NCI-H510A treated with DMSO at 0.1 percent for 48 hours (cell line): ENCODE measurements at regions not wholly inside any gene's neighbourhood (a gene's known extent, or its start where the extent isn't known, plus 50 kb on each side); places are given as distances from the start of the nearest gene placed in this dataset.
"Not testable (repeated sequence)": the region's sequence is repeated elsewhere in the genome, so short reads cannot be mapped to it uniquely, and the experiment has no call there.

Experiments
- DNase-seq: peaks from one replicate; lab custom pipeline; 2025; lab: John Stamatoyannopoulos, UW

DNA sequence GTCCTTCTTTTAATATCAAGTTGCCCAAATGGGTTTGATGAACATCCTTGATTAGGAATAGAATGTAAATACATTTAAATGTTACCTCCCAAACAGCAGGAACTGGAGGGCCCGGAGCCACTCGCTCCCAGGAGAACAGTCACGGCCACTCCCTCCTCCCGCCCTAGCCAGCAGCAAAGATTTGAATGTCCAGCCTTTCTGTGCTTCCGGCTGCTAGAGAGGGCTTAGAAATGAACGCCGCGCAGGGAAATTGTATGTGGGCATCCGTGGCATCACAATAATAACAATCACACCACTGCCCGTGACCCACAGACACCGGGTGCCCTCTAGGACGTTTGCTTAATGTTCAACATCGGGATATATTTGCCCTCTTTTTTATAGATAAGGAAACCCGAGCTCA lies 164.9 kb upstream of the SALL3 start:
- DNase-seq: peak; percentile 50

- no peak for DNase-seq
These were observed 163.5 kb upstream of the SALL3 start for GRCh38 chr18:78816114-78816513.

DNA sequence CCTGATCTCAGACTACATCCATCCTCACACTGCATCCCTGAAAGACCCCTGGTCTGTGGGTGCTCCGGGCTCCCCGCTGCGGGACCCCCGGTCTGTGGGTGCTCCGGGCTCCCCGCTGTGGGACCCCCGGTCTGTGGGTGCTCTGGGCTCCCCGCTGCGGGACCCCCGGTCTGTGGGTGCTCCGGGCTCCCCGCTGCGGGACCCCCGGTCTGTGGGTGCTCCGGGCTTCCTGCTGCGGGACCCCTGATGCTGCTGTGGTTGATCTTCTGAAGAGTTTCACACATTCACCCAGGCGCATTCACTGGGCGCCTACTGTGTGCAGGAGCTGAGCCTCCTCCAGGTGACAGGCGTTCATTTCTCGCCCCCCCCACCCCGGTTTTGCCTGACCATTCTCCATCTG lies 162.7 kb upstream of the SALL3 start:
- no peak for DNase-seq

GRCh38 chr18:78818495-78818894 lies 161.1 kb upstream of the SALL3 start:
- DNase-seq: no peak

- no peak for DNase-seq
These were observed 160.7 kb upstream of the SALL3 start for GRCh38 chr18:78818961-78819360.

DNA sequence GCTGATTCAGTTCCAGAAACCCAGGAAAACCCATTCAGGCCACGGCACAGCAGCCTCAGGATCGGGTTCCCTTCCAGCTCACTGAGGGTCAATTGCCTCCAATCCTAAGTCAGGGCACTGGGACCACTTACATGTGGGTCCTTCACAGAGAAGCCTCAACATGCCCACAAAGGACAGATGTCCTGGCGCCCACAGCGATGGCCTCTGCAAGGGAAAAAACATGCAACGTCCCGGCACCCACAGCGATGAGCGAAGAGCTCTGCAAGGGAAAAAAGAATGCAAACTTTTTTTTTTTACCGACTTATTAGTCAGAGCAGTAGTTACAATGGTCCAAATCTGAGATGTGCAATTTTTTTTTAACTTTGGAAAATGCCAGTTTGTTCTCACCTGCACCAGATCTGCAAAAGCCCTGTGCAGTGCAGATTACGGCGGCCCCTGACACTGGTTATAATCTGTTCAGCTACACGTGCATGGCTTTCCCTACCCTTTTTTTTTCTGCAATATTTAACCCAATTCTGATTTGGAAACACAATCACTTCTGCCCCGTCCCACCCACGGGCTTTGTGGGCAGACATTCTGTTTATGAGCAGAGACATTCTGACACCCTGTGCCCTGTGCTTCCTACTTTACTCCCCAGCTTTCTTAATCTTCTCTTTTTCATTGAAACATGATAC lies 159.3 kb upstream of the SALL3 start:
- DNase-seq: no peak

DNA sequence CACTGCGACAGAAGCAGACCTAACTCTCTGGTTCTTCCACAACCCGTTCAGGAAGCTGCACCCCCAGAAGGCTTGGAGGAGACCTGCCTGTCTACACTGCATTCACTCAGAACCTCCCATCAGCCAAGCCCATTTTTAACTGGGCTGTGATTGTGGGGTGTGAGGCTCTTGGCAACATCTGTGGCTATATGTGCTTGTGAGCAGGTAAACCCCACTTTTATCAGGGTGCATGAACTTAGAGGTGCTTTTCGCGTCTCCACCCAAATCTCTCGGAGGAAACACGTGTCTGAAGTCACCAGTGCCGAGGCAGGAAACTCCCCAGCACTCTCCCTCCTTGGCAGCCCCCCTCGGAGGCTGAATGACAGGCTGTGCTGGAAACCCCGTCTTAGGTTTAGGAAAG lies 158.2 kb upstream of the SALL3 start:
- no peak for DNase-seq

DNA sequence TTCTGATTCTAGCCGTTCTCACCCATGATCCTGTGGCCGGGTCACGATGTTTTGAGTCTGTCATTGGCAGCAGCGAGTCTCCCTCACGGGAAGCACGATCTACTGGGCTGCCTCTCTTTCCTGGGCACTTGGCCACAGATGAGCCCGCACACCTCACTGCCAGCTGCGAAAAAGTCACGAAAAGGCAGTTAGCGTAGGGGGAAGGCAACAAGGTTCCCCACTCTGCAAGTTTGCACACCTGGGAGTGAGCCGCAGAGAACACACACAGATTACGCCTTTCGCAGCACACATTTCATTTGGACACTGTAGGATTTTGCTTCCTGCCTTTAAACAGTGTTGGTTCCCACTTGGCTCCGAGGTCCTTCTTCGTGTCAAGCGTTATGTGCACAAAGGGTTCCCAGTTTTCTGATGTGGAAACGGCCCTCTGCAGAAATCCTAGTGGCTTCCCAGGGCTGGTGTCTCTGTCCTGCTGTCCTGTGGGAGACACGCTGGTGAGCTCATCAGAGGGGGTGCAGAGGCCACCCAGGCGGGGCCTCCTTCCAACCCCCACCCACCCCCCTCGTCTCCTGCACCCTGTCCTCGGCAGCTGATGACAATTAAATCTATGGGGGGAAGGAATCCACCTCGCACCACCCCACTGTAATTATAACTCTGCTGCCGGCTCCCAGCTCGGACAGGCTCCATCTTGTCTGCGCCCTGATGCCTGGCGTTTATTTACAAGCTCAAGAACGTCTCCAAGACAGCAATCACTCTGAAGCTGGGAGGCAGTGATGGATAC lies 157.3 kb upstream of the SALL3 start:
- no peak for DNase-seq

DNA sequence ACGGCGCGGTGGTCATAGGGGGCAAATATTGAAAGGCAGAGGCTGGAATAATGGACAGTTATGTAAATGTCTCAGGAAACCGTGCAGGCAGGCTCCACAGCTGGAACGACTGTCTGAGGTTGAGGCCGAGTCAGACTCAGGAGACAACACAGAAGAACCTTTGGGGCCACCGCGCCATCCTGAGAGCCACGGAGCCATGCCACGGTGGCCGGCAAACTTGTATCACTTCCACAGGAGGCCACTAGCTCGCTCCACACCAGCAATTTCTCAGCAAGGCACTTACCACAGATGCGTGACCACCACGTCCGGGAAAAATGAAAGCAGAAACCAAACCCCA lies 156.7 kb upstream of the SALL3 start:
- no peak for DNase-seq

- DNase-seq: no peak
These were observed 154.4 kb upstream of the SALL3 start for GRCh38 chr18:78825168-78825567.

- no peak for DNase-seq
These were observed 153.0 kb upstream of the SALL3 start for GRCh38 chr18:78826631-78827030.

- DNase-seq: no peak
These were observed 152.5 kb upstream of the SALL3 start for GRCh38 chr18:78827141-78827540.

DNA sequence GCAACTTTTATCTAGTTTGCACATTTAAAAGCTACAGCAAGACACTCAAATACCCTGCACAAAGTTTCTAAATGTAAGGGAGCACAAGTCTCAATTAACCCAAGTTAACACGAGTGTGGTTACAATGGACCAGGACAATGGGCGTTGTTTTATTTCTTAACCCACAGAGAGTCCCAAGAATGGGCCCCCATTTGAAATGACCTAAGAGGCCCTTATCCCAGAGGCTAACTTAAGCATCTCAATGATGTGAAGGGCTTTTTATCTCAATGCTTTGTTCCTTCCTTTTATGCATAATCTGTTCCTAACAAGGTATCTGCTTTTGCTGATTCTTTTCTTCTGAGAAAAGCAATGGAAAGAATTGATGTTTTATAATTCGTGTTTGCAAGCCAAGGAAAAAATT lies 151.5 kb upstream of the SALL3 start:
- DNase-seq: no peak

DNA sequence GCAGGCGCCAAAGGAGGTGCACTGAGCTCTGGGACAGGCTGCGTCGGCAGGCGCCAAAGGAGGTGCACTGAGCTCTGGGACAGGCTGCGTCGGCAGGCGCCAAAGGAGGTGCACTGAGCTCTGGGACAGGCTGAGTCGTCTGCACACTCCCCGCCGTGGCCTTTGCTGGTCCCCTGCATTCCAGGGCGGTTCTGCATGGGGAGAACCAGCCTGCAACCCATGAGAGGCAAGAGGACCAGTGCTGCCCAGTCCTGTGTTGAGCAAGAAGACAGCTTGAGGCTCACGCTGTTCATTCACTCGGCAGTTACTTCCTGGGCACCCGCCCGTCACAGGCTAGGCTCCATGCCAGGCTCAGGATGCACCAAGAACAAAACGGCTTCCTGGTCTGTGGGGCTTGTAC lies 150.6 kb upstream of the SALL3 start:
- not testable (repeated sequence) for DNase-seq

DNA sequence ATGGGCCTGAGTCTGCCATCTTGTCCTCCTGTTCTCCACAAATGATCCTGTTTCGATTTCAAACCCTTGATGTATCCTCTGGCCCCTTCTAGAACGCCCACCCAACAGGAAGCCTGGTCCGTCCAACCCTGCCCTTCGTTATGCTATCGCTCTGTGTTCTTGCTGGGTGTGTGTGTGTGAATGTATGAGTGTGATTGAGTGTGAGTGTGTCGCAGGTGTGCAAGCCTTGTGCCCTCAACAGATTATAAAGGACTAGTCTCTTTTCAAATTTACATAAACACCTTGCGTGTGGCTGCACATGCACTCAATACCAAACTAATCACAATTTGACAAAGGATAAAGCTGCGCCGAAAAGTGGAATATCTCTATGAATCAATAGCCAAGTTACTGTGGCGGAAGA lies 149.5 kb upstream of the SALL3 start:
- no peak for DNase-seq

- DNase-seq: no peak
These were observed 148.8 kb upstream of the SALL3 start for GRCh38 chr18:78830826-78831225.

DNA sequence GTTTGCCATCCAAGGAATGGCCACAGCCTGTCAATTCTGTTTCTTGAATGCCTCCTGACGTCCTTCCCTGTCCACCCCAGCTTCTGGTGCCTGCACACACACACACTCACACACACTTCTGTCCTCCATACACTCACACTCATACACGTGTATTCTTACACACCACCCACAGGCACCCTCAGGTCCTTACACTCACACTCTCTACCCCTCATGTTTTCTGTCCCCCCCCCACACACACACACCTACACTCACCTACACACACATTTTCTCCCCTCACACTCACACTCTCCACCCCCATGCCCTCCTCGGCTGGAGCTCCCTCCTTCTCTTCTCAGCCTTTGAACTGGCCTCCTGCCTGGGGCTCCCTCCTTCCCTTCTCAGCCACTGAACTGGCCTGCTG lies 148.0 kb upstream of the SALL3 start:
- DNase-seq: no peak

DNA sequence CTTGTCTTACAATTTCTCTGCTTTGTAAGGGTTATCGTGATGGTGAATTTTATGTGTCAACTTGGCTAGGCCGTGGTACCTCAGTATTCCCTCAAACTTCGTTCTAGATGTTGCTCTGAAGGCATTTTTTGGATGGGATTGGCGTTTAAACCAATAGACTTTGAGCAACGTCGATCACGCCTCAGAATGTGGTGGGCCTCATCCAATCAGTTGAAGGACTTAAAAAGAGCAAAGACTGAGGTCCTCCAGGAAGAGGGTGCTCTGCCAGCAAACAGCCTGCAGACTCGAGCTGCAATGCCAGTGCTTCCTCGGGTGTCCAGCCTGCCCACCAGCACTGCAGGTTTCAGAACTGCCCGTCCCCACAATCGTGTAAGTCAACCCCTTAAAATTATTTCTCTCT lies 145.8 kb upstream of the SALL3 start:
- DNase-seq: no peak

DNA sequence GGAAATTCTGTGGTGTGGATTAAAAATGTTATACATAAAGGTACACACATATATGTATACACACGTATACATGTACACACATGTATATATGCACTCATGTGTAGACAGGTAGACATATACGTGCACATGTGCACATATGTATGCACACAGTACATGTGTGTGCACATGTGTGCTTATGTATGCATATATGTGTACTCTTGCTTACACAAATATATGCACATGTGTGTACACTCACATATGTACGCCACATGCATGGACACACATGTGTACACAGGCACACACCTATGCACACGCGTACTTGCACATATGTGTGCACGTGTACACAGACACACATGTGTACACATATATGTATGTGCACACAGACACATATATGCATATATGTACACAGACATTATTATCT lies 142.8 kb upstream of the SALL3 start:
- no peak for DNase-seq

DNA sequence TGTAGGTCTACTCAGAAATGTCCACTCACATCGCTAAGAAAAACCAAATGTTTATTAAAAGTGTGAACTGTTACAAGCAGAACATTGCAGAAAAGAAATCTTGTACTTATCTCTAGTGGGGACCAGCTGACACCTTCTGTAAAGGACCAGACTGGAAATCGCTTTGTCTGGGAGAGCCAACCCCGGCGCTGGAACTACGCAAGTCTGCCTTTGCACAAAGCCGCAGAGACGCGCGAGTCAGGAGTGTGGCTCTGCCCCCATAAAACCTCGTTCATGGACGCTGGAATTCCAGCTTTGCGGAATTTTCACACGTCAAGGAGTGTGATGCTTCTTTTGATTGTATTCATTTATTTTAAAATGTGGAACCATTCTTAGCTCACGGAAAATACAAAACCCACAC lies 141.9 kb upstream of the SALL3 start:
- DNase-seq: no peak

- no peak for DNase-seq
These were observed 141.4 kb upstream of the SALL3 start for GRCh38 chr18:78838183-78838582.

DNA sequence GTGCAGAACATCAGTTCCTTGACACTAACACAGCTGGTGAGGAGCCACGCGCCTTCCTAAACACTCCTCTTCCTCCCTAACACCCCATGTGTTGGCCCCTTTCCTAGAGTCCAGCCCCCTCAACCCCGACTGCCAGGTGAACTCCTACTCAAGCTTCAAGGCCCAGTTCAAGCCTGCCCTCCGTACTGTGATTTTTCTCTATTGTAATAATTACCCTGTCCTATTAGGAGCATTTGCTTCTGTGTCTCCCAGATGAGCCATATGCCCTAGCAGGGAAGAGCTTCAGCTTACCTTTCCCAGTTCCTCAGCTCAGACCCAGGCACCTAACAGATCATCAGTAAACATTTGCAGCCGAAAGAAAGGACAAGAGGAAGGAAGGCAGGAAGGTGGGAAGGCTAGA lies 130.6 kb upstream of the SALL3 start:
- no peak for DNase-seq

DNA sequence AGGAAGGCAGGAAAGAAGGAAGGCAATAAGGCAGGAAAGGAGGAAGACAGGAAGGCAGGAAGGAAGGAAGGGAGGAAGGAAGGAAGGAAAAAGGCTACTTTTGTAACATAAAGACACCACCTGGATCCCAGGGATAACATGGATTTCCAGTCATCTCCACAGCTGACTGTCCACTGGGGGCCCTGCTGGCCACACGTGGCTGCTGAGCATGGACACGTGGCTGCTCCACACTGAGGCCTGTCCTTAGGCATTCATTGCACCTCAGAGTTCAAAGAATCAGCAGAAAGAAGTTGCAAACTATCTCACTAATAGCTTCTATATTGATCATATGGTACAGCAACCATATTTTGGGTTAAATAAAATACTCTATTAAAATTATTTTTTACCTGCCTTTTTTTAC lies 130.2 kb upstream of the SALL3 start:
- DNase-seq: no peak

- no peak for DNase-seq
These were observed 126.3 kb upstream of the SALL3 start for GRCh38 chr18:78853341-78853740.
